CD4-positive, alpha-beta memory T cell (primary cell): ENCODE measurements at regions not wholly inside any gene's neighbourhood (a gene's known extent, or its start where the extent isn't known, plus 50 kb on each side); places are given as distances from the start of the nearest gene placed in this dataset.

ENCODE experiments used
- CTCF ChIA-PET: fragments of 350-600 bp; sonication (Branson Sonifier 250); formaldehyde crosslinking; loops from one replicate; lab custom pipeline; 2021; ENCODE audit warnings: inconsistent platforms; ENCODE audit not compliant: partially characterized antibody; lab: Charles Lee
- POLR2A ChIA-PET: fragments of 350-600 bp; sonication (Branson Sonifier 250); formaldehyde crosslinking; loops from one replicate; lab custom pipeline; 2021; ENCODE audit not compliant: partially characterized antibody; lab: Charles Lee
- DNase-seq, 5 donors: peaks; one replicate each; pipeline versions ENCODE4 v3.0.0 to v3.0.0-alpha.2; 2020 to 2022; ENCODE audit warnings: mixed read lengths in 1 of 5
- H3K27ac ChIP-seq: one replicate; pipeline ENCODE4 v1.7.0; 2013; ENCODE audit warnings: low read depth, low read length
- H3K27me3 ChIP-seq: 2 replicates; pipeline ENCODE4 v1.7.0; 2013; ENCODE audit warnings: mild to moderate bottlenecking, low read length, moderate library complexity; ENCODE audit not compliant: insufficient read depth
- H3K36me3 ChIP-seq: 2 replicates; pipeline ENCODE4 v1.7.0; 2013; ENCODE audit warnings: mild to moderate bottlenecking, low read length, moderate library complexity; ENCODE audit not compliant: insufficient read depth
- H3K4me1 ChIP-seq: 2 replicates; pipeline ENCODE4 v1.7.0; 2013; ENCODE audit warnings: mild to moderate bottlenecking, low read length, moderate library complexity; ENCODE audit not compliant: insufficient read depth
- H3K4me3 ChIP-seq, 2 donors: one replicate each; pipeline ENCODE4 v1.7.0; 2013; ENCODE audit warnings: low read length in 2 of 2, mild to moderate bottlenecking in 1 of 2
- H3K9me3 ChIP-seq, 2 donors: one replicate each; pipeline ENCODE4 v1.7.0; 2013; ENCODE audit warnings: low read length in 2 of 2, control low read depth in 1 of 2; ENCODE audit not compliant: control insufficient read depth in 1 of 2
- H3K27ac Mint-ChIP-seq, 7 donors: one replicate each; pipeline ENCODE4 v1.8.0; 2020 to 2021; ENCODE audit warnings: mixed read lengths in 7 of 7, mild to moderate bottlenecking in 6 of 7, inconsistent platforms in 3 of 7, moderate library complexity in 3 of 7
- H3K27me3 Mint-ChIP-seq, 2 donors: one replicate each; pipeline ENCODE4 v1.8.0; 2020 to 2021; ENCODE audit warnings: mixed read lengths in 2 of 2
- H3K36me3 Mint-ChIP-seq, 2 donors: one replicate each; pipeline ENCODE4 v1.8.0; 2020 to 2021; ENCODE audit warnings: mixed read lengths in 2 of 2, inconsistent platforms in 1 of 2, mild to moderate bottlenecking in 1 of 2
- H3K4me1 Mint-ChIP-seq, 4 donors: one replicate each; pipeline ENCODE4 v1.8.0; 2020 to 2021; ENCODE audit warnings: mixed read lengths in 4 of 4, mild to moderate bottlenecking in 1 of 4
- H3K4me3 Mint-ChIP-seq, 8 donors: one replicate each; pipeline ENCODE4 v1.8.0; 2020 to 2021; ENCODE audit warnings: mixed read lengths in 8 of 8, mild to moderate bottlenecking in 7 of 8, moderate library complexity in 6 of 8, inconsistent platforms in 3 of 8
- H3K9me3 Mint-ChIP-seq, 8 donors: one replicate each; pipeline ENCODE4 v1.8.0; 2020 to 2021; ENCODE audit warnings: mixed read lengths in 8 of 8, mild to moderate bottlenecking in 5 of 8, inconsistent platforms in 3 of 8, moderate library complexity in 1 of 8
- intact Hi-C: fragments of 100-400 bp; cut with micrococcal nuclease; formaldehyde crosslinking; loops from one replicate; pipeline ENCODE4 v1.15.1; 2023

- H3K4me1 ChIP-seq, result no peaks in the 10 kb centered on the region
- H3K4me3 ChIP-seq, result no peak overlapping the region
- no peak overlapping the region for H3K27ac ChIP-seq
- intact Hi-C loops, result no loop called here
- DNase-seq, result no peak
- H3K4me3 Mint-ChIP-seq, result no peak overlapping the region
- H3K27ac Mint-ChIP-seq, result no peak overlapping the region
- H3K27me3 Mint-ChIP-seq, result peaks cover 0 to 2% of the 10 kb centered on the region in 2 donors
- no peaks in the 10 kb centered on the region for H3K4me1 Mint-ChIP-seq
- H3K9me3 ChIP-seq, result no peaks in the 10 kb centered on the region
- no peaks in the 10 kb centered on the region for H3K27me3 ChIP-seq
- ChIA-PET POLR2A (no interaction called here), CTCF (no interaction called here)
- no peaks in the 10 kb centered on the region for H3K36me3 Mint-ChIP-seq
- peaks cover 0 to 2% (median 0%) of the 10 kb centered on the region in 8 donors for H3K9me3 Mint-ChIP-seq
- no peaks in the 10 kb centered on the region for H3K36me3 ChIP-seq
Measured at GRCh38 chr1:29811727-29812407, 575.5 kb downstream of the PTPRU start.

DNA sequence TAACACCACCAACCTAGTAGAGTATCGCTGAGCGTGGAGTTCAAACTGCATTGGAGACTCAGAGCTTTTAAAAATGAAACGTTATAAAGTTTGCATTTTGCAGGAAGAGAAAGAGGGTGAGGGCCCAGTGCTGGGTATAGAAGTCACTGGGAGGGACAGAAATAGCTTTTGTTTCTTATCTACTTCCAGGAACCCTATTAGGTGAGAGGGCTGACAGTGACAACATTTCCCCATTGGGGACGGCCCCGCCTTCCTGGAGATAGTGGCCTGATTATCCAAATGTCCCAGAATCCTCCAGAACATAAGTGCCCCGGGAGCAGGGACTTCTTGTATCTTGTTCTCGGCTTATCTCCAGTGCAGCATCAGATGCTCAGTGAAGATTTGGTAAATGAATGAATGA, 574.9 kb downstream of the PTPRU start:
- CTCF ChIA-PET, result no interaction called here
- no peaks in the 10 kb centered on the region for H3K4me1 ChIP-seq

DNA sequence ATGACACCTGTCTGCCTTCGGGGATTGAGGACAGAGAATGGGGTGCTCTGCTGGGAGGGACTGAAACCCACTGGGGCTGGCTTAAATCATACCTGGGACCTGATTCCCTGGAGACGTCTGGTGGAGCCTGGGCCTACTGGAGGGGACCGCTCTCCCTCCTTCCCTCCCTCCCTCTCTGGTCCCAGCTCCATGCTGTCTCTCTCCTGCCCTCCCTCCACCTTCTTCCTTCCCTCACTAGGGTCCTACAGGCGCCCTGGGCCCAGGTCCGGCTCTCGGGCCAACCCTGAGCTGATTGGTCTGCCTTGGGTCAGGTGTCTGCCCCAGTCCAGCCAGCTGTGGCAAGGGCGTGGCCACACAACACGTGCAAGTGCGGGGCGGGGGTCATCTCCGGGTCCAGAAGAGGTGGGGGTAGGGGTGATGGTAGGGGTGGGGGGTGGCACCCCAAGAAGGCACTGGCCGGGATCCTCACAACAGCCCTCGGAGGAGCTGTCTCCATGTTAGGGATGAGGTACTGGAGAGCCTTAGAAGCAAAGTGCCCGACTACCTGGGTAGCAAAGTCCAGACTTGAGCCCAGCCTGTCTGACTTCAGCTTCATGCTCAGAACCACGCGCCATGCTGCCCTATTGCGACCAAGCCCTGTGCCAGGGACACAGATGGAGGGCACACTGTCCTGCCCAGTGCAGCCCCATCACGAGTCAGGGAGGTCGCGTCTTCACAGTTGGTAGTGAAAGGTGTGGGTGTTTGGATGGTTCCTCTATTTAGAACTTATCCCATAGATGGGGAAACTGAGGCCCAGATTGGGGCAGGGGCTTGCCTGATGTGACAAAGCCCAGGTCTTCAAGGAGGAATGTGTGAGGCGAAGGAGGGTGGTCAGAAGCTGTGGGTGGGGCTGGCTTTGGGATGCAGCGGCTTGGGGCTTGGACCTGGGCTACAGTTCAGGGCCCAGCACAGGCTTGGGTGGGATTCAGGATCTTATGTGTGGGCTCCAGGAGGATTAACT, 574.1 kb downstream of the PTPRU start:
- H3K27ac Mint-ChIP-seq, result no peak overlapping the region
- no peak overlapping the region for H3K4me3 Mint-ChIP-seq
- no peaks in the 10 kb centered on the region for H3K9me3 ChIP-seq
- no peaks in the 10 kb centered on the region for H3K36me3 Mint-ChIP-seq
- ChIA-PET POLR2A (interaction anchor here (0.6 kb wide), 1 partner anchor 8 kb away, joined by 3 read pairs; no protein-coding TSS in a partner anchor), CTCF (no interaction called here)
- H3K4me1 Mint-ChIP-seq, result no peaks in the 10 kb centered on the region
- intact Hi-C loops, result no loop called here
- H3K4me3 ChIP-seq, result no peak overlapping the region
- no peaks in the 10 kb centered on the region for H3K27me3 ChIP-seq
- H3K36me3 ChIP-seq, result no peaks in the 10 kb centered on the region
- H3K9me3 Mint-ChIP-seq, result peaks cover 0 to 2% (median 0%) of the 10 kb centered on the region in 8 donors
- H3K27ac ChIP-seq, result no peak overlapping the region
- no peak for DNase-seq
- no peaks in the 10 kb centered on the region for H3K4me1 ChIP-seq
- peaks cover 0 to 2% of the 10 kb centered on the region in 2 donors for H3K27me3 Mint-ChIP-seq

More for the DNA sequence above, 574.9 kb downstream of the PTPRU start:
- Mint-ChIP-seq H3K4me1 (no peaks in the 10 kb centered on the region), H3K27me3 (peaks cover 0 to 2% of the 10 kb centered on the region in 2 donors), H3K27ac (no peak overlapping the region), H3K9me3 (peaks cover 0 to 2% (median 0%) of the 10 kb centered on the region in 8 donors), H3K4me3 (no peak overlapping the region), H3K36me3 (no peaks in the 10 kb centered on the region)
- intact Hi-C loops, result no loop called here
- POLR2A ChIA-PET, result interaction anchor here (0.6 kb wide), 1 partner anchor 8 kb away, joined by 3 read pairs; no protein-coding TSS in a partner anchor
- H3K27me3 ChIP-seq, result no peaks in the 10 kb centered on the region
- H3K36me3 ChIP-seq, result no peaks in the 10 kb centered on the region
- H3K27ac ChIP-seq, result no peak overlapping the region
- no peak overlapping the region for H3K4me3 ChIP-seq
- no peak for DNase-seq
- H3K9me3 ChIP-seq, result no peaks in the 10 kb centered on the region

DNA sequence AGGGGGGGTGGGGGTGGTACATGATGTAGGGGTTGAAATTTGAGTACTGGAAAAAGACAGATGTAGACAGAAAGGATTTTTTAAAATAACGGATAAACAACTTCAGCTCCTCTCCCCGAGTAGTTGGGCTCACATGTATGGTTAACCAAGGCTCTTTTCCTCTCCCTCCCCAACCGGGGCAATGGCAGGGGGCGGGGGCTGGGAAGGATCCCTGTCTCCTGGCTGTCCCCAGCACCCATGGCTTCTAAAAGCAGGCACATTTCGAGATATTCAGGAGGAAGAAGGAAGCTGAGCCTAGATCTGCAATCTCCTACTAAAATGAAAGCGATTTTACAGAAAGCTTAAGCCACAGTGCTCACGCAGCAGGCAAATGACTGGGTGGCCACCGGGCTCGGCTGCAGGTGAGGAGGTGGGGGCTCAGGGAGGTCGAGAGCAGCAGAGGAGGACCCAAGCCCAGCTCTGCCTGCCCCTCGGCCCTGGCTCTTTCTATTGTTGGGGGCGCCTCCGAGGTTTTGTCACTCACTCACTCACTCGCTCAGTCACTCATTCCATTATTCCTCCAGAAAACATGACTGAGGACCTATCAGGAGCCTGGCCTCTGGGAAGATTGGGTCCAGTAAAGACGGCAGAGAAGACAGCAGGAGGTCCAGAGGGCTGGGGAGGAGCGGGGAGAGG, 573.3 kb downstream of the PTPRU start:
- Mint-ChIP-seq H3K4me1 (no peaks in the 10 kb centered on the region), H3K9me3 (no peaks in the 10 kb centered on the region), H3K27ac (no peak overlapping the region), H3K4me3 (no peak overlapping the region), H3K27me3 (peaks cover 0 to 2% of the 10 kb centered on the region in 2 donors), H3K36me3 (no peaks in the 10 kb centered on the region)
- Histone ChIP-seq H3K9me3 (no peaks in the 10 kb centered on the region), H3K4me3 (no peak overlapping the region), H3K4me1 (no peaks in the 10 kb centered on the region), H3K36me3 (no peaks in the 10 kb centered on the region), H3K27me3 (no peaks in the 10 kb centered on the region), H3K27ac (no peak overlapping the region)
- POLR2A ChIA-PET, result no interaction called here
- no peak for DNase-seq
- CTCF ChIA-PET, result no interaction called here
- intact Hi-C loops, result no loop called here

DNA sequence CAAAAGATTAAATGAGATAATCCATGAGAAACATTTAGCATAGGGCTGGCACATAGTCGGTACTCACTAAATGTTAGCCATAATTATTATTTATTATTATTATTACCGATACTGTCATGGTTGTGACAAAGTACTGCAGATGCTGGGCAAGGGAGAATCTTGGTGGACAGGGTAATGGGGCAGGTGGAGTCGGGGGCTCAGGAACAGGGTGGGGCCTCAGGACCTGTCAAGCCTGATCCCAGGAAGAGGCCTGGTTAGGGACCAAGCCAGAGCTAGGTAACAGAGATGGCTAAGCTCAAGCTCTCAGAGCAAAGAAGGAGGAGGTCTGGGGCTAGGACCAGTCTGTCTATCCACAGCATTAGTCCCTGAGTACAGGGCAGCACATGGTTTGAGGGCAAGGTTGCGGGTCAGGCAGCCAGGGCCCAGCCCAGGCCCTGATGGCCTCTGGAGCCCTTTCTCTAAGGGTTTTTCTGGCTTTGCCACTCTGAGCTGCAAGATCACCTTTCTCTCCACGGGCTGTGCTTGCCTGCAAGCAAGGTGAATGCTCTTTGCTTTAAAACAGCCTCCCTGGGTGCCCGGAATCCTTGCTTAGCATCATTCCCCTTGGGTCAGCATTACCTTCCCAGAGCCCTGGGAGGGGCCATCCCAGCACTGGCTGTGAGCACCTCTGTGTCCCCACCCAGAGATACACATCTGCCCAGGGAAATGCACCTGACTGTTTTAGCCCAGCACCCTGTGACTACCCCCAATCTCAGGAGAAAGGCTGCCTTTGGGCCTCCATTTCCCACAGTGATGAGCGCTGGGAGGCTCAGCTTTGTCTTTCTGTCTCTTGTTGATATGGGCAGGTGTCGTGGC, 572.0 kb downstream of the PTPRU start:
- Histone ChIP-seq H3K36me3 (no peaks in the 10 kb centered on the region), H3K4me3 (no peak overlapping the region), H3K4me1 (no peaks in the 10 kb centered on the region), H3K9me3 (no peaks in the 10 kb centered on the region), H3K27ac (no peak overlapping the region), H3K27me3 (no peaks in the 10 kb centered on the region)
- no peak for DNase-seq
- Mint-ChIP-seq H3K27ac (no peak overlapping the region), H3K9me3 (no peaks in the 10 kb centered on the region), H3K4me1 (no peaks in the 10 kb centered on the region), H3K36me3 (no peaks in the 10 kb centered on the region), H3K4me3 (no peak overlapping the region), H3K27me3 (peaks cover 0 to 11% of the 10 kb centered on the region in 2 donors)
- intact Hi-C loops, result no loop called here
- POLR2A ChIA-PET, result no interaction called here
- CTCF ChIA-PET, result no interaction called here

GRCh38 chr1:29807689-29808088, 571.4 kb downstream of the PTPRU start:
- Histone ChIP-seq H3K36me3 (no peaks in the 10 kb centered on the region), H3K4me3 (no peak overlapping the region), H3K4me1 (no peaks in the 10 kb centered on the region), H3K9me3 (no peaks in the 10 kb centered on the region), H3K27ac (no peak overlapping the region), H3K27me3 (no peaks in the 10 kb centered on the region)
- no peak overlapping the region for H3K27ac Mint-ChIP-seq
- intact Hi-C loops, result no loop called here
- ChIA-PET CTCF (no interaction called here), POLR2A (no interaction called here)
- H3K4me1 Mint-ChIP-seq, result no peaks in the 10 kb centered on the region
- H3K27me3 Mint-ChIP-seq, result peaks cover 2 to 17% of the 10 kb centered on the region in 2 donors
- no peaks in the 10 kb centered on the region for H3K9me3 Mint-ChIP-seq
- H3K36me3 Mint-ChIP-seq, result no peaks in the 10 kb centered on the region
- no peak overlapping the region for H3K4me3 Mint-ChIP-seq
- no peak for DNase-seq
